Karpas-422 (cell line): ENCODE measurements at regions not wholly inside any gene's neighbourhood (a gene's known extent, or its start where the extent isn't known, plus 50 kb on each side); places are given as distances from the start of the nearest gene placed in this dataset.
A peak's percentile ranks its signal among the peaks of the same experiment; 100 is the strongest.

Experiments used
- DNase-seq: peaks from one replicate; pipeline ENCODE4 v3.0.0-alpha.2; 2015
- H2AFZ ChIP-seq: fragments of 200-600 bp; sonication (generic); 2 replicates; pipeline ENCODE4 v1.6.1; 2014; ENCODE audit warnings: antibody characterized with exemption, low read length, mixed read lengths
- H3K27ac ChIP-seq: fragments of 200-600 bp; sonication (generic); 2 replicates; pipeline ENCODE4 v1.5.1; 2014; ENCODE audit warnings: mild to moderate bottlenecking, low read length, moderate library complexity
- H3K27me3 ChIP-seq: fragments of 200-600 bp; sonication (generic); 2 replicates; pipeline ENCODE4 v1.6.1; 2014; ENCODE audit warnings: low read length, mixed read lengths
- H3K36me3 ChIP-seq: fragments of 200-600 bp; sonication (generic); 2 replicates; pipeline ENCODE4 v1.6.1; 2014; ENCODE audit warnings: low read length, mixed read lengths; ENCODE audit not compliant: insufficient read depth
- H3K4me1 ChIP-seq: fragments of 200-600 bp; sonication (generic); 2 replicates; pipeline ENCODE4 v1.6.1; 2014; ENCODE audit warnings: mild to moderate bottlenecking, low read length, mixed read lengths
- H3K4me2 ChIP-seq: fragments of 200-600 bp; sonication (generic); 2 replicates; pipeline ENCODE4 v1.6.1; 2014; ENCODE audit warnings: low read length, low read depth, mild to moderate bottlenecking; ENCODE audit not compliant: poor library complexity, severe bottlenecking
- H3K4me3 ChIP-seq: fragments of 200-600 bp; sonication (generic); 2 replicates; pipeline ENCODE4 v1.5.1; 2014; ENCODE audit warnings: mild to moderate bottlenecking, antibody characterized with exemption, low read length, mixed read lengths
- H3K79me2 ChIP-seq: fragments of 200-600 bp; sonication (generic); 2 replicates; pipeline ENCODE4 v1.6.1; 2014; ENCODE audit warnings: mild to moderate bottlenecking, low read length, mixed read lengths
- H3K9ac ChIP-seq: fragments of 200-600 bp; sonication (generic); 2 replicates; pipeline ENCODE4 v1.6.0; 2014; ENCODE audit warnings: low read length
- H3K9me2 ChIP-seq: fragments of 200-600 bp; sonication (generic), shearing (Covaris generic); replicated peaks from 2 replicates; pipeline ENCODE4 v1.6.0; 2014; ENCODE audit warnings: mild to moderate bottlenecking, low read length, moderate library complexity; ENCODE audit not compliant: insufficient read depth
- H3K9me3 ChIP-seq: fragments of 300-700, 200-600 bp; sonication (generic); 2 replicates; pipeline ENCODE4 v1.6.1; 2014; ENCODE audit warnings: low read length, mixed read lengths
- H4K20me1 ChIP-seq: fragments of 200-600 bp; sonication (generic); 2 replicates; pipeline ENCODE4 v1.6.1; 2014; ENCODE audit warnings: mild to moderate bottlenecking, antibody characterized with exemption, low read length, low read depth; ENCODE audit not compliant: insufficient read depth

DNA sequence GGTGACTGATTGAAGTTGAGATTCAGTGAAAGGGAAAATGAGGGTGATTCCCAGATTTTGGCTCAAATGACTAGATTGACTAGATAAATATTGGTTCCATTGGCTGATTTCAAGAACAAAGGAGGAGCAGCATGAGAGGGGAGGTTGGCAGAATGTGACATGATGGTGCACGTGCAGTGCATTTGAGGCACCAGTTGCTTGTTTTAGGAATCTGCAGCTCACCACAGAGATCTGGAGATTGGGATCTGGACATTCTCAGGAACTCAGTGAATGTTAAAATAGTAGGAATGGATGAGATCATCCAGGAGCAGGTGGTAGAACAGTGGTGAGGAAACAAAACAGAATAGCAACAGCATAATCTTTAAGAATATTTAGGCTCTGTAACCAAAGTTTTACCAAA is 496.3 kb downstream of the DHX35 start:
- no peaks in the 10 kb centered on the region for H3K27me3 ChIP-seq
- no peaks in the 10 kb centered on the region for H3K9me3 ChIP-seq
- no peak overlapping the region for H3K4me3 ChIP-seq
- no peak overlapping the region for H3K9ac ChIP-seq
- H4K20me1 ChIP-seq, result no peaks in the 10 kb centered on the region
- no peak overlapping the region for H2AFZ ChIP-seq
- no peaks in the 10 kb centered on the region for H3K79me2 ChIP-seq
- DNase-seq, result no peak
- no peaks in the 10 kb centered on the region for H3K9me2 ChIP-seq
- no peak overlapping the region for H3K27ac ChIP-seq
- H3K36me3 ChIP-seq, result no peaks in the 10 kb centered on the region
- H3K4me1 ChIP-seq, result peaks cover 19% of the 10 kb centered on the region
- H3K4me2 ChIP-seq, result no peak overlapping the region

- Histone ChIP-seq H3K36me3 (no peaks in the 10 kb centered on the region), H2AFZ (peak overlapping the region; percentile 62; the same call in 1 of the 2 replicates), H3K4me2 (peak overlapping the region; percentile 67), H3K9me2 (no peaks in the 10 kb centered on the region), H3K9ac (peak overlapping the region; percentile 20; the same call in 1 of the 2 replicates), H4K20me1 (no peaks in the 10 kb centered on the region), H3K4me3 (no peak overlapping the region), H3K27me3 (no peaks in the 10 kb centered on the region), H3K27ac (peak overlapping the region; percentile 90), H3K4me1 (peaks cover 40% of the 10 kb centered on the region), H3K9me3 (no peaks in the 10 kb centered on the region), H3K79me2 (no peaks in the 10 kb centered on the region)
- DNase-seq, result peak; percentile 57
Measured at GRCh38 chr20:39453890-39454289, 491.7 kb downstream of the DHX35 start.

DNA sequence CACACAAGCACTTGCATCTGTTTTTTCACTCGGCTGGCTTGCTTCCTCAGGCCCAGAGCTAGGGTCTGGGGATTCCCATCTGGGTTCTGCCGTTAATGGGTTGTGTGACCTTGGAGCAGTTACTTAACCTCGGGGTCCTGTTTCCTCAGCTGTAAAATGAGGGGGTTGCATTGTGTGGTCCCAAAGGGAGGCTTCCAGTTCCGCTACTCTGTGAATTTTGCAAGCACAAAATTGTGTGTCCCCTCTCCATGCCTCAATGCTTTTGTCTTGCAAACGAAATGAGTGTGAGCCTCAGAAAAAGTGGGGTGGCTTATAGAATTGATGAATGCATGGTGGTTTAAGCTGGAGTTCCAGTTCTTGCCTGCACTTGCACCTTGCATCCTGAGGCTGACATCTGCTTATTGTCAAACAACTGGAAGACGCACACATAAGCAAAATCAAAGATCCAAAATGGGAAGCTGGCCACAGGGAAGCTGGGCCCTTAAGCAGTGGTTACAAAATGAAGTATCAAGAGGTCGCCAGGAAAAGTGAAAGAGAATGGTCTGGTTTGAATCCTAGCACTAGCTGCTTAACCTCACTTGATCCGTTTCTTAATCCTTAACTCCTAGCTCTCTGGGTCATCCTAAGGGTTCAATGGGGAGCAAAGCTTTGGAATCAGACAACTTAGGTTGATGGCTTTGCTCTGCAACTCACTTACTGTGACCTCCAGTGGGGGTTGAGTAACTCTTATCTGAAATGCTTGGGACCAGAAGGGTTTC is 490.6 kb downstream of the DHX35 start:
- DNase-seq, result peak; percentile 80
- peak overlapping the region; percentile 67 for H3K4me2 ChIP-seq
- H2AFZ ChIP-seq, result peak overlapping the region; percentile 62
- H3K27me3 ChIP-seq, result no peaks in the 10 kb centered on the region
- H3K9me3 ChIP-seq, result no peaks in the 10 kb centered on the region
- H3K9me2 ChIP-seq, result no peaks in the 10 kb centered on the region
- H3K79me2 ChIP-seq, result no peaks in the 10 kb centered on the region
- no peaks in the 10 kb centered on the region for H4K20me1 ChIP-seq
- H3K4me1 ChIP-seq, result peaks cover 40% of the 10 kb centered on the region
- no peaks in the 10 kb centered on the region for H3K36me3 ChIP-seq
- H3K27ac ChIP-seq, result peak overlapping the region; percentile 90
- peak overlapping the region; percentile 41 for H3K4me3 ChIP-seq
- peak overlapping the region; percentile 52 for H3K9ac ChIP-seq

DNA sequence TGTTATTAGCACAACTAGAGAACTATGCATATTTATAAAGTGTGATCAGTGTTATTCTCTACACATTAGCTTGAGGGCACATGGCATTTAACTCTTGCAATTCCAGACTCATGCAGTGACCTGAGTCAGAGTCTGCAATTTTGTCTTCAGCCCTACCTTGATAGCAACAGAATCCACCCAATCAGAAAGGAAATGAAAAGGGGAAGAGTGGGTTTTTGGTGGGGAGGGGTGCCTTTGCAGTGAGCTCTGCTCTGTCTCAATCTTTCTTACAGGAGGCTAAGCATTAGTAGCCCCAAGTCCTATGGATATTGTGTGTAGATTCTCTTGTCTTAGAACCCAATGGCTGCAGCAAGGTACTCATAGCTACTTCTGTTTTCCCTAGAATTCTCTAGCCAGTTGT is 489.2 kb downstream of the DHX35 start:
- Histone ChIP-seq H2AFZ (0 out of 2 replicates have a peak overlapping the region, but pooled peaks have one; percentile 46), H3K36me3 (no peaks in the 10 kb centered on the region), H3K27me3 (no peaks in the 10 kb centered on the region), H3K4me2 (peak overlapping the region; percentile 28), H3K27ac (peak overlapping the region; percentile 90), H3K79me2 (no peaks in the 10 kb centered on the region), H3K9me2 (no peaks in the 10 kb centered on the region), H3K9me3 (no peaks in the 10 kb centered on the region), H3K4me1 (peaks cover 40% of the 10 kb centered on the region), H3K4me3 (no peak overlapping the region), H4K20me1 (no peaks in the 10 kb centered on the region), H3K9ac (no peak overlapping the region)
- peak; percentile 75 for DNase-seq

DNA sequence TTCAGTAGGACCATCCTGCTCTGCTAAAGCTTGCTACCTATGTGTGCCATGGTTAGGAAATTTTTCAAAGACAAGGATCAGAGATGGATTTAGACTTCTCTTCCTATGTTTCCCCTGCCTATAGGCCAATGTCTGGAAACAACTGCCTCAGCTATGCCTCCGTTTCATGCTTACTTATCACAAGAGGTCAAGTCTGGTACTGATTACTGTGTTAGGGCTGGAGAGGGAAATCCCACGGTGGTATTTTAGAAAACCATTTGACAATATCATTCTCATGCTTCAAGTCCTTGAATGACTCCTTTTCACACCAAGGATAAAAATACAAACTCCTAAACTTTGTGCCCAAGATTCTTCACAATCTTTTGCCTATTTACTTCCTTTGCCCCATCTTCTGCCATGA is 484.3 kb downstream of the DHX35 start:
- no peak overlapping the region for H3K4me2 ChIP-seq
- no peaks in the 10 kb centered on the region for H3K27me3 ChIP-seq

GRCh38 chr20:39445095-39445494 is 483.0 kb downstream of the DHX35 start:
- no peak overlapping the region for H3K9ac ChIP-seq
- no peaks in the 10 kb centered on the region for H3K9me2 ChIP-seq
- no peaks in the 10 kb centered on the region for H3K9me3 ChIP-seq
- H3K4me1 ChIP-seq, result peaks cover 6% of the 10 kb centered on the region
- H3K79me2 ChIP-seq, result no peaks in the 10 kb centered on the region
- no peak overlapping the region for H2AFZ ChIP-seq
- H3K27ac ChIP-seq, result no peak overlapping the region
- no peaks in the 10 kb centered on the region for H4K20me1 ChIP-seq
- no peak overlapping the region for H3K4me2 ChIP-seq
- H3K4me3 ChIP-seq, result no peak overlapping the region
- no peaks in the 10 kb centered on the region for H3K27me3 ChIP-seq
- DNase-seq, result no peak
- no peaks in the 10 kb centered on the region for H3K36me3 ChIP-seq

More for the DNA sequence above, 484.3 kb downstream of the DHX35 start:
- peaks cover 10% of the 10 kb centered on the region for H3K4me1 ChIP-seq
- no peak overlapping the region for H3K4me3 ChIP-seq
- no peaks in the 10 kb centered on the region for H3K9me3 ChIP-seq
- H3K9me2 ChIP-seq, result no peaks in the 10 kb centered on the region
- H3K9ac ChIP-seq, result no peak overlapping the region
- no peaks in the 10 kb centered on the region for H4K20me1 ChIP-seq
- H2AFZ ChIP-seq, result peak overlapping the region; percentile 35
- no peaks in the 10 kb centered on the region for H3K36me3 ChIP-seq
- DNase-seq, result no peak
- no peaks in the 10 kb centered on the region for H3K79me2 ChIP-seq
- H3K27ac ChIP-seq, result no peak overlapping the region

- no peak overlapping the region for H3K4me3 ChIP-seq
- H3K27ac ChIP-seq, result no peak overlapping the region
- no peak overlapping the region for H3K4me2 ChIP-seq
- H3K9me2 ChIP-seq, result no peaks in the 10 kb centered on the region
- no peak overlapping the region for H3K9ac ChIP-seq
- no peak overlapping the region for H2AFZ ChIP-seq
- no peaks in the 10 kb centered on the region for H3K79me2 ChIP-seq
- no peaks in the 10 kb centered on the region for H3K27me3 ChIP-seq
- no peak for DNase-seq
- H3K4me1 ChIP-seq, result peaks cover 4% of the 10 kb centered on the region; the same call in 1 of the 2 replicates
- H3K9me3 ChIP-seq, result no peaks in the 10 kb centered on the region
- H4K20me1 ChIP-seq, result no peaks in the 10 kb centered on the region
- H3K36me3 ChIP-seq, result no peaks in the 10 kb centered on the region
Measured at GRCh38 chr20:39433466-39433865, 471.3 kb downstream of the DHX35 start.

DNA sequence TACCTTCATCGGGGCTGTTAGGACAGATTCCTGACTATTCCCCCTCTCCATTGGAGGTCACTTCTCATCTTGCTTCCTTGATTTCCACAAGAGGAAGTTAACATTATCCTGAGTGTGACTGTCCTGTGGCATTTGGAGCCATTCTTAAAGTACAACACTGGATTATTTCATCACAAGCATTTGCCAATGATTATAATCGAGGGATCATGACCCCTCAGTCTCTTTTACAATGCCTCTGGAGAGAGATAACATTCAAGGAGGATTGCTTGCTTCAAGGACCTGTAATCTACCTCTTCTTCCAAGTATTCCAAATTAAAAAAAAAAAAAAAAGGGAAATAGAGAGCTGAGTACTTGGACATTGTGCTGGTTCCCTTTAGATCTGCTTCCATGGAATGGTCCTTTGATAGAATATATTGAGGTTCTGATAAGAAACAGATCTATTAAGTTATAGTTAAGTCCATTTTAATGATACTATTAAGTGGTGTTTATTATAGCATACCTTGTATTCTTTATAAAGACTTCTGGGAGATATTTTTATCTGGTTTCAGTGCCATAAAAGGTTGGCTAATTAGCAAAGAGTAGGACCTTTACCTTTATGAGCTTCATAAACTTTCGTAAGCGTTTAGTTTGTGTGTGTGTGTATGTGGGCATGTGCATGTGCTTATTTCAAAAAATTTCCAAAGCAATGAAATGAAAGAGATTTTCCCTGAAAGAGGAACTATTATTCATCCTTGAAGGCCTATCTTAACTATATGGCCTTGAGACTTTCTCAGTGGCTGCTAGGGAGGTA is 469.1 kb downstream of the DHX35 start:
- Histone ChIP-seq H3K4me3 (no peak overlapping the region), H2AFZ (no peak overlapping the region), H3K9me2 (no peaks in the 10 kb centered on the region), H3K9ac (no peak overlapping the region), H4K20me1 (no peaks in the 10 kb centered on the region), H3K27me3 (no peaks in the 10 kb centered on the region), H3K4me1 (no peaks in the 10 kb centered on the region; the same call in 1 of the 2 replicates), H3K36me3 (no peaks in the 10 kb centered on the region), H3K4me2 (no peak overlapping the region), H3K27ac (no peak overlapping the region), H3K79me2 (no peaks in the 10 kb centered on the region), H3K9me3 (no peaks in the 10 kb centered on the region)
- DNase-seq, result no peak
